ENCODE measurements at regions not wholly inside any gene's neighbourhood (a gene's known extent, or its start where the extent isn't known, plus 50 kb on each side); places are given as distances from the start of the nearest gene placed in this dataset.
A peak's percentile ranks its signal among the peaks of the same experiment; 100 is the strongest.
"Not testable (repeated sequence)": the region's sequence is repeated elsewhere in the genome, so short reads cannot be mapped to it uniquely, and the experiment has no call there.

- DNase-seq (ENCODE audit: low read depth), result no peak
These were observed 53.1 kb upstream of the STK39 start for GRCh38 chr2:168300460-168300859.

- DNase-seq (ENCODE audit: low read depth), result no peak
These were observed 56.8 kb upstream of the STK39 start for GRCh38 chr2:168304024-168304681.

- DNase-seq (ENCODE audit: low read depth), result no peak
These were observed 60.0 kb upstream of the STK39 start for GRCh38 chr2:168307379-168307778.

GRCh38 chr2:168310580-168310979, 63.2 kb upstream of the STK39 start:
- DNase-seq (ENCODE audit: low read depth), result no peak

- DNase-seq (ENCODE audit: low read depth), result no peak
These were observed 64.0 kb upstream of the STK39 start for GRCh38 chr2:168311261-168311910.

GRCh38 chr2:168312036-168312822, 64.8 kb upstream of the STK39 start:
- DNase-seq (ENCODE audit: low read depth), result no peak

GRCh38 chr2:168314236-168314635, 66.8 kb upstream of the STK39 start:
- DNase-seq (ENCODE audit: low read depth), result no peak

- DNase-seq (ENCODE audit: low read depth), result no peak
These were observed 68.1 kb upstream of the STK39 start for GRCh38 chr2:168315331-168316072.

- DNase-seq (ENCODE audit: low read depth), result no peak
These were observed 68.7 kb upstream of the STK39 start for GRCh38 chr2:168316073-168316440.

- no peak for DNase-seq (ENCODE audit: low read depth)
These were observed 69.9 kb upstream of the STK39 start for GRCh38 chr2:168317282-168317681.

GRCh38 chr2:168320267-168320666, 72.9 kb upstream of the STK39 start:
- no peak for DNase-seq (ENCODE audit: low read depth)

- no peak for DNase-seq (ENCODE audit: low read depth)
These were observed 75.1 kb upstream of the STK39 start for GRCh38 chr2:168322325-168323007.

GRCh38 chr2:168323529-168324021, 76.2 kb upstream of the STK39 start:
- DNase-seq (ENCODE audit: low read depth), result no peak

- no peak for DNase-seq (ENCODE audit: low read depth)
These were observed 79.2 kb upstream of the STK39 start for GRCh38 chr2:168326572-168326971.

- DNase-seq (ENCODE audit: low read depth), result no peak
These were observed 79.9 kb upstream of the STK39 start for GRCh38 chr2:168327328-168327727.

GRCh38 chr2:168328421-168328820, 81.0 kb upstream of the STK39 start:
- DNase-seq (ENCODE audit: low read depth), result no peak

GRCh38 chr2:168330624-168331423, 83.4 kb upstream of the STK39 start:
- no peak for DNase-seq (ENCODE audit: low read depth)

GRCh38 chr2:168335254-168335653, 87.9 kb upstream of the STK39 start:
- not testable (repeated sequence) for DNase-seq (ENCODE audit: low read depth)

GRCh38 chr2:168336786-168337388, 89.5 kb upstream of the STK39 start:
- peak; percentile 42 for DNase-seq (ENCODE audit: low read depth)

GRCh38 chr2:168338292-168338691, 90.9 kb upstream of the STK39 start:
- DNase-seq (ENCODE audit: low read depth), result no peak

All from stimulated activated CD4-positive, alpha-beta T cell treated with anti-CD3 and anti-CD28 coated beads, Interleukin-2, amount 100 ng/mL, for 4 hours (primary cell).